A172 (cell line): ENCODE measurements at regions not wholly inside any gene's neighbourhood (a gene's known extent, or its start where the extent isn't known, plus 50 kb on each side); places are given as distances from the start of the nearest gene placed in this dataset.

Experiments used
- DNase-seq: peaks from one replicate; pipeline ENCODE4 v3.0.0-alpha.2; 2015; ENCODE audit warnings: low spot score

GRCh38 chr2:139949242-139949972 lies 1169.2 kb upstream of the NXPH2 start:
- DNase-seq: no peak

DNA sequence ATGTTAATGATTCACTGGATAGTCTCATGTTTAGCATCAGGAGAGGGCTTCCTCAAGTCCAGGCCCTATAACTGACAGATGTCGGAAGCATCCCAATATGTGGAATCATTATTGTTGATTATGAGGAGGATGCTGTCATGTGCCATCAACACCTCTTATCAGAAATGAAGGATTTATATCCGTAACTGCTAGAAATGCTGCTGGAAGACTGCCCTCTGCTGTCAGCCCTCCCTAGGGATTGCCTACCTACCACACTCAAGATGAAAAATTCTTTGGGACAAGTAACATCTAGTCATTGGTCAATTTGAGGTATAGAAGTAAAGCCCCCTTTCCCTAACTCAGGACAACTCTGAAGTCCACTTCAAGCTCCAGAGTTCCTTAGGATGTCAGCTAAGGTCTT lies 1166.5 kb upstream of the NXPH2 start:
- DNase-seq: no peak

- DNase-seq: no peak
Measured at GRCh38 chr2:139940686-139941085, 1160.5 kb upstream of the NXPH2 start.

DNA sequence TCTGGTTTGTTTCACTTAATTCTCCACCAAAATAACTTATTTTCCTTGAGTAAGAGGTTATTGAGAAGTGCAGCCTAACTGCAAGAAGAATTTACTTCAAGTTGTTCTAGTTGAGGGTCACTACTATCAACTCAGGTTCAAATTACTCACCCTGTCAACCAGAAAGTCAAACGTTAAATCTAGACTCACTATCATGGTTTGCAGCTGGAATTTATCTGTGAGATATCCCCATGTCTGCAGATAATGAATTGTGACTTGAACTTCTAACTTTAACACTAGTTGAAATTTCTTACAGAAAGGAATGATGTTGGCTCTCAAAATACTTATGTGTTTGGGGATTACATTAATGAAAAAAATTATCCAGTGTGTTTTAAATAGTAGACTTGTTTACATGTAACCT lies 1145.7 kb upstream of the NXPH2 start:
- DNase-seq: no peak

- DNase-seq: no peak
Measured at GRCh38 chr2:139924070-139924469, 1143.9 kb upstream of the NXPH2 start.

- no peak for DNase-seq
Measured at GRCh38 chr2:139918982-139919381, 1138.8 kb upstream of the NXPH2 start.

DNA sequence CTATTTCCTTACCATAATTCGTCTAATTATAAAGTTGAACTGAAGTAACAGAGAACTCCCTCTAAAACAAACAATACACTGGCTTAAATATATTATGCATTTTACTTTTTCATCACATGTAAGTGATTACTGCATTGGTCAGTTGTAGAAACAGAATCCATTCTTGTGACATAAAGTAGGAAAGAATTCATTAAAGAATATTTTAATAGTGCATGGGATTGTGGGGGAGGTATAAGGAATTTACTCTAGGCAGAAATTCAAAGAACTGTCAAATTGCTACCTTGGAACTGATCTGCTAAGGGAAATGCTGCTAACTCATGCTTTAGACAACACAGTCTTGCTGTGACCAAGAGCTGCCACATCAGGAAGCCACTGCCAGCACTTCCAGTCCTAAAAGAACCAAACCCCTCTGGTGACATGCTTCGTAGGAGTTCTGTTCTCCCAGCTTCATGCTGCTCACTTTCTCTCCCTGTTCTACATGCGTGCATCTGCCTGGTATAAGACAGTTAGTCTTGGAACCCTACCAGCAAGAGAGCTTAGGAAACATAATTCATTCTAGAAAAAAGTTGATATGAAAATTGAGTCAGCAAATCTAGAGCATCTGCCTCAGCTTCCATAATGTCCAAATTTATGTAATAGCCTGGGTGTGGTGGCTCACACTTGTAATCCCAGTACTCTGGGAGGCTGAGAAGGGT lies 1137.6 kb upstream of the NXPH2 start:
- no peak for DNase-seq

DNA sequence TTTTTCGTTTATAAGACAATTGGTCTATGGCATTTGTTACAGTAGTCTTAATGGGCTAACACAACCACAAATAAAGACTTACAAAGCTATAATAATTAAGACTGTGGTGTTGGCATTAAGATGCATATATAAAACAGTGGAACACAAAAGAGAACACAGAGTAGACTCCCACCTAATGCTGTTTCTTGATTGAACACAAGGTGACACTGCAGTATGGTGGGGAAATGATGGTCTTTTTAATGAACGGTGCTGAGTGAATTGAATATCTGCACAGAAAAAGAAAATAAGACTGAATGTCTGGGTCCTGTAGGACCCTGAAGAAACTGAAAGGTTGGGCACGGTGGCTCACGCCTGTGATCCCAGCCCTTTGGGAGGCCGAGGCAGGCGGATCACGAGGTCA lies 1136.6 kb upstream of the NXPH2 start:
- DNase-seq: no peak

DNA sequence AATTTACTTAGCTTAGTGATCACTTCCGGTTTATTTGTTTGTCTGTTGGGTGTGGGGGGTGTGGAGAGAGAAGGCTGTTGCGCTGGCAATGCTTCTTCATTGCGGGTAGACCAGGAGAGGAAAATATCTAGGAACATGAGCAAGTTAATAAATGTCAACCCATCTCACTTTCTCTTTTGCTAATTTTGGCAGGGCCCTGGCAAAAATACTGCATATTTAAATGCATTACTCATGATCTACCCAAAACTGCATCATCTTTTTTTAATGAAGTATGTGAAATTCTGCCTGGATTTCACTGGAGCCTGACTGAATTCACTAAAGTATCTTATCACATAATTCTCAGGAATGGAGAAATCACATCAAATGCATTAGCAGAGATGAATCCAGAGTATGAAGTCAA lies 1131.0 kb upstream of the NXPH2 start:
- DNase-seq: no peak

DNA sequence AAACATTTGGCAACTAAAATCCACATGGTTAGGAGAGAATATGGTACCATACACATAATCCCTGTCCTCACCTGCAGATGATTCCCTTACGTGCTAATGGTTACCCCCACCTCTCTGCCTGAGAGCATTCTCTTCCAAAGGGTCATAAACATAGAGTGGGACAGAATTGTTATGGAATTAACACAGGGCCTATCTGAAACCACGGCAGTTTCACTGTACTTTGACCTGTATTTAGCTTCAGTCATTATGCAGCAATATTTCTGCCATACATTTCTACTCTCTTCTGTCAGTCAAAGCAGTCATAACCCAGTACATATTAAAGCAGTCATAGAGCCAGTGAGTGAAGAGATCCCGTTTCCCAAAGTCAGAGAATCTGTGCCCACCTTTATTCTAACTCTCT lies 1128.9 kb upstream of the NXPH2 start:
- no peak for DNase-seq

- no peak for DNase-seq
Measured at GRCh38 chr2:139905624-139906023, 1125.4 kb upstream of the NXPH2 start.

- DNase-seq: no peak
Measured at GRCh38 chr2:139891636-139892035, 1111.4 kb upstream of the NXPH2 start.

GRCh38 chr2:139885921-139886498 lies 1105.8 kb upstream of the NXPH2 start:
- no peak for DNase-seq

DNA sequence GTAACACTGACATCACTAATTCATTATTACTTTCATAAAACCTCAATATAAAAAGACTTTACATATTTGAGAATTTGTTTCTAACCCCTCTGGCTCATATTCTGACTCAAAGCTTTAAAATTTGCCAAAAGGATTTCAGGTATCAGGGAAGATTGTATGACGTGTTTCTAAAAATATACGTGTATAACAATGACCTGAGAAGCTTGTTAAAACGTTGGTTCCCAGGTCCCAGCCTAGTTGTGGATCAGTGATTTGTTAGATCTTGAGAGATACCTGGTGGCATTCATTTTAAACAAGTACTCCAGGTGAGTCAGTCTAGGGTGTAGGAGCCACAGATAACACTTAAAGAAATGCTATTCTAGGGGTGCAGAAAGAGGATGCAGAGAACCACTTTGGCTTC lies 1096.8 kb upstream of the NXPH2 start:
- no peak for DNase-seq

DNA sequence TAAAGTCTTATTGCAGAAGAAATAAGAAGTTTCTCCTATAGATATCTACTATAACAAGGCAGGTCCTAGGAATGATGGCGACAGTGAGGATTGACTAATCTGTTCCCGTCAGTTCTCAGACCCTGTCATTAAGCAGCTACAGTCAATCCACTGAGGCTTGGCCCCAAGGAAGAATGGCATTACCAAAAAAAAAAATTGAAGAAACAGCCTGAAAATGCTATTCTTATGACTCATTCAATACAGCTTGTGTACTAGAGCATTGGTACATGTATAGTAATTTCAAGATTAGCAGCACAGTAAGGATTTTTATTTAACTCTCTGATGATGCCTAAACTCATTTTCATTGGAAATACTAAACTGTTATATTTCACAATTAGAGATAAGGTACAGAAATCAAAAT lies 1096.1 kb upstream of the NXPH2 start:
- DNase-seq: no peak

DNA sequence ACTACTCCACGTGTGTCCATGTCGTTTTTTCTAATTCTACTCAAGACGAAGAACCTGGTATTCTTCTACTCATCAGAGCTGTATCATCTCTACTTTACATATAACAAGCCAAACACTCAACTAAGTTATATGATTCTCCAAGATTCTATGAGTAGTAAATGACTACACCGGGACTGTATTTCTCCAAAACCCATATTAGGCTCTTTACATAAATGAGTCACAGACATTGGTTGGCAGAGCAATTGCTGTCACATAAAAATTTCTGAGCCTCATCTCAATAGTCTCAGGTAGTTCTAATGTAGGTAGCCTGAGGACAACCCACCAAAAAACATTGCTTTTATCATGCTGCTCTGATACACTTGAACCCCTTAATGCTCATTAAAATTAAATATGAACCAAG lies 1092.3 kb upstream of the NXPH2 start:
- DNase-seq: no peak

DNA sequence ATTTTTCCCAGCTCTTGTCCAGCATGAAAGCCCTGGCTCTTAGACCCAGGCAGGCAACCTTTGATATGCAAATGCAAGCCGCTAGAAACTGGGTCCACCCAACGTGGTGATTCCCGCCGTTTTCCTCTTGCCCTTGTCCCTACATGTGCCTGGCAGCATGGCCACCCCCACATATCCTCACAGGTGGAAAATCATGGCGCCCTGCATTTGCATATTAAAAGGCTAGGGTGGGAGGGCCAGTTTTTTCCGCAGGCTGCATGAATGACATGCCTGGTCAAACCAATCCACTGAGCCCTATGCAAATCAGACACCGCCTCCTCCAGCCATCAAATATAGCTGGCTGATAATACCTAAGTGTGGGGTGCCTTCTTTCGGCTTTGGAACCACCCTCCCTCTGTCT lies 1091.8 kb upstream of the NXPH2 start:
- no peak for DNase-seq

GRCh38 chr2:139867601-139868226 lies 1087.5 kb upstream of the NXPH2 start:
- no peak for DNase-seq

GRCh38 chr2:139864821-139865302 lies 1084.7 kb upstream of the NXPH2 start:
- peak; percentile 11 for DNase-seq

DNA sequence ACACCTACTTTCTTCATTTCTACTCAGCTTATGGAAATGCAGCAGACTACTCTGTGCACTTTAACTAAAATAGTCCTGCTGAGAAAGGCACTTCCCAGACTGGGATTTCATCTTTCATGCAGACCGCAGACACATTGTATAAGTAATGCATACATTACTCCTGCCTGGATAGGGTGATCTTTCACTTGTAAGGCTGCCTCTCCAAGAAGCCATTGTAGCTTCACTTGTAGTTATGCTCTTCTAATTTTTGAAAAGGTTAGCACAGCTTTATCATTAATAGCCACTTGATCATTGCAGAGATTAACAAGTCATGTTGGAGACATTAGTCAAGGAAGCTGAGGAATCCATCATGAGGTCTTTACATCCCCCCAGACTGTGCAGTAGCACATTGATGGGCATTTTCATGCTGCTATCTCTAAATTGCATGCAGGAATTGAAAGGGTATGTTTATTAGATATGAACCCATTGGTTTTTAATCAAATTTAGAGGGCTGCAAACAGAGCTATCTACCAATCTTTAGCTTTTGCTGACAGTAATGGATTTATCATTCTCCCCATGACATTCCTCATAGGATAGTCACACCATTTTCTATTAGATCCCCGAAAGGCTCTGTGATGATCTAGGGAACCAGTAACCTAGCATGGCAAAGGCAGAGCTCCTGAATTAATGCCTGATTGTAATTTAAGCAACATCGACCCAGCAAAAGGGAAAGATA lies 1074.7 kb upstream of the NXPH2 start:
- no peak for DNase-seq

DNA sequence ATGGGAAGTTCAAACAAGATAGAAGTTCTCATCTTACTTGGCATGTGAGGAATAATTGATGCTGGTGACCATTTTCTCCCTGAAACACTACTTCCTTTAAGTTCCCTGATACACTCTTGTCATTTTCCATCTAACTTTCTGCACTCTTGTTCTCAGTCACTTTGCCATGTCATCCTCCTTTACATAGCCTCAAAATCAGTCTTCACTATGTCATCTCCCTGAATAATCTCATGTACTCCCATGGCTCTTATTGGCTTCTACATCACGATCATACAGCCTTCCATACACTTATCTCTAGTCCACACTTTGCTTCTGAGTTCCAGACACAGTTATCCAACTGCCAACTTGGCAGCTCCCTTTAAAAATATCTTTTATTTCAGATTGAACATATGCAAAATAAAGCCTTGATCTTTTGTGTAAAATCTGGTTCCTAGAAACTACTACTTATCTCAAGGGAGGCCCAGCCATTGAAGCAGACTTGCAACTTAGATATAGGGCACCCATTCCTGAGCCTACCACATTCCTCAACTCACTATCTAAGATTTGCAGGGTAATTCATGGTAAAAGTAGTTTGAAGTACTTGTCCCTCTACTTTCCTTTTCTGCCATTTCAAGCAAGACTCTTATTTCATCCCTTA lies 1070.2 kb upstream of the NXPH2 start:
- DNase-seq: no peak

- no peak for DNase-seq
Measured at GRCh38 chr2:139836769-139837168, 1056.6 kb upstream of the NXPH2 start.
